Fibroblast of lung (primary cell): ENCODE measurements at regions not wholly inside any gene's neighbourhood (a gene's known extent, or its start where the extent isn't known, plus 50 kb on each side); places are given as distances from the start of the nearest gene placed in this dataset.

Experiments used
- DNase-seq, 2 donors: peaks; one replicate each; pipeline versions ENCODE4 v3.0.0 to v3.0.0-alpha.2; 2010; ENCODE audit warnings: low read depth in 2 of 2
- H2AFZ ChIP-seq: 2 replicates; pipeline ENCODE4 v1.5.1; 2012; ENCODE audit warnings: low read length, control low read depth, inconsistent platforms
- H3K27ac ChIP-seq: 2 replicates; pipeline ENCODE4 v1.5.1; 2011; ENCODE audit warnings: low read length, control low read depth; ENCODE audit not compliant: insufficient read depth
- H3K27me3 ChIP-seq: 2 replicates; pipeline ENCODE4 v1.5.1; 2011; ENCODE audit warnings: mild to moderate bottlenecking, low read length; ENCODE audit not compliant: control insufficient read depth, insufficient read depth
- H3K36me3 ChIP-seq: 2 replicates; pipeline ENCODE4 v1.5.1; 2011; ENCODE audit warnings: low read length; ENCODE audit not compliant: control insufficient read depth, insufficient read depth
- H3K4me1 ChIP-seq: 2 replicates; pipeline ENCODE4 v1.5.1; 2011; ENCODE audit warnings: low read length; ENCODE audit not compliant: control insufficient read depth, insufficient read depth; ENCODE audit errors: extremely low read depth
- H3K4me2 ChIP-seq: 2 replicates; pipeline ENCODE4 v1.5.1; 2011; ENCODE audit warnings: low read length, control low read depth; ENCODE audit not compliant: insufficient read depth; ENCODE audit errors: extremely low read depth
- H3K4me3 ChIP-seq, 4 experiments: fragments of 200-600 bp in 1 of 4; sonication (generic) in 1 of 4; replicated peaks in 1 of 4; 2 replicates each; pipeline ENCODE4 v1.5.1; 2011 to 2016; ENCODE audit warnings: low read length in 4 of 4, low read depth in 3 of 4, mild to moderate bottlenecking in 3 of 4, control low read depth in 2 of 4, inconsistent platforms in 1 of 4, mixed read lengths in 1 of 4; ENCODE audit not compliant: insufficient read depth in 1 of 4; ENCODE audit errors: control extremely low read depth in 1 of 4
- H3K79me2 ChIP-seq: 2 replicates; pipeline ENCODE4 v1.5.1; 2012; ENCODE audit warnings: mild to moderate bottlenecking, low read length, inconsistent platforms; ENCODE audit not compliant: control insufficient read depth, insufficient read depth
- H3K9ac ChIP-seq: 2 replicates; pipeline ENCODE4 v1.5.1; 2011; ENCODE audit warnings: mild to moderate bottlenecking, low read length, control low read depth; ENCODE audit not compliant: insufficient read depth
- H3K9me3 ChIP-seq: 2 replicates; pipeline ENCODE4 v1.5.1; 2012; ENCODE audit warnings: low read depth, low read length; ENCODE audit not compliant: control insufficient read depth, insufficient read depth
- H4K20me1 ChIP-seq: 2 replicates; pipeline ENCODE4 v1.5.1; 2011; ENCODE audit warnings: low read length; ENCODE audit not compliant: control insufficient read depth, insufficient read depth; ENCODE audit errors: extremely low read depth
- CTCF ChIP-seq, 2 donors: IDR thresholded peaks in 1 of 2; conservative IDR thresholded peaks in 1 of 2; 1 replicate in 1 of 2; 2 replicates in 1 of 2; pipeline ENCODE4 v1.5.1; 2011 to 2012; ENCODE audit warnings: low read length in 2 of 2, control low read depth in 1 of 2, inconsistent platforms in 1 of 2, low read depth in 1 of 2, mild to moderate bottlenecking in 1 of 2
- EZH2 ChIP-seq: IDR thresholded peaks from 2 replicates; pipeline ENCODE4 v1.5.1; 2012; ENCODE audit warnings: low read length, control low read depth, mild to moderate bottlenecking; ENCODE audit errors: missing control alignments

GRCh38 chr22:48697223-48697622 lies 1130.5 kb downstream of the BRD1 start:
- H2AFZ ChIP-seq: no peak overlapping the region
- H3K27ac ChIP-seq: no peak overlapping the region
- no peaks in the 10 kb centered on the region for H3K9me3 ChIP-seq

GRCh38 chr22:48696371-48696770 lies 1131.3 kb downstream of the BRD1 start:
- DNase-seq: no peak
- no peak for TF ChIP-seq EZH2
- TF ChIP-seq CTCF (conservative IDR thresholded peaks at IDR 0.05 in 1 of 2, IDR thresholded peaks at IDR 0.05 in 1 of 2; ENCODE audit: low read depth in 1 of 2, low read length in 2 of 2): no peak
- Histone ChIP-seq H4K20me1 (no peaks in the 10 kb centered on the region), H3K9me3 (no peaks in the 10 kb centered on the region), H3K27ac (no peak overlapping the region), H3K27me3 (no peaks in the 10 kb centered on the region), H3K4me2 (no peak overlapping the region), H3K9ac (no peak overlapping the region), H3K4me1 (no peaks in the 10 kb centered on the region), H3K4me3 (no peak overlapping the region), H2AFZ (no peak overlapping the region), H3K79me2 (no peaks in the 10 kb centered on the region), H3K36me3 (no peaks in the 10 kb centered on the region)

More at GRCh38 chr22:48697223-48697622, 1130.5 kb downstream of the BRD1 start:
- no peak for DNase-seq
- Histone ChIP-seq H3K4me3 (no peak overlapping the region), H3K4me1 (no peaks in the 10 kb centered on the region), H3K4me2 (no peak overlapping the region), H3K27me3 (no peaks in the 10 kb centered on the region), H4K20me1 (no peaks in the 10 kb centered on the region), H3K79me2 (no peaks in the 10 kb centered on the region), H3K36me3 (no peaks in the 10 kb centered on the region), H3K9ac (no peak overlapping the region)
- no peak for TF ChIP-seq EZH2
- TF ChIP-seq CTCF (conservative IDR thresholded peaks at IDR 0.05 in 1 of 2, IDR thresholded peaks at IDR 0.05 in 1 of 2; ENCODE audit: low read depth in 1 of 2, low read length in 2 of 2): no peak

- no peak for TF ChIP-seq CTCF (conservative IDR thresholded peaks at IDR 0.05 in 1 of 2, IDR thresholded peaks at IDR 0.05 in 1 of 2; ENCODE audit: low read depth in 1 of 2, low read length in 2 of 2)
- TF ChIP-seq EZH2: no peak
- no peaks in the 10 kb centered on the region for H4K20me1 ChIP-seq
- no peaks in the 10 kb centered on the region for H3K9me3 ChIP-seq
- no peaks in the 10 kb centered on the region for H3K4me1 ChIP-seq
- H3K36me3 ChIP-seq: no peaks in the 10 kb centered on the region
- H3K4me3 ChIP-seq: no peak overlapping the region
- no peaks in the 10 kb centered on the region for H3K79me2 ChIP-seq
- H3K4me2 ChIP-seq: no peak overlapping the region
- DNase-seq: no peak
- no peak overlapping the region for H3K9ac ChIP-seq
- H3K27me3 ChIP-seq: no peaks in the 10 kb centered on the region
- no peak overlapping the region for H3K27ac ChIP-seq
- no peak overlapping the region for H2AFZ ChIP-seq
Observed at GRCh38 chr22:48695731-48696305, 1131.9 kb downstream of the BRD1 start.
